ENCODE measurements at regions not wholly inside any gene's neighbourhood (a gene's known extent, or its start where the extent isn't known, plus 50 kb on each side); places are given as distances from the start of the nearest gene placed in this dataset.

DNA sequence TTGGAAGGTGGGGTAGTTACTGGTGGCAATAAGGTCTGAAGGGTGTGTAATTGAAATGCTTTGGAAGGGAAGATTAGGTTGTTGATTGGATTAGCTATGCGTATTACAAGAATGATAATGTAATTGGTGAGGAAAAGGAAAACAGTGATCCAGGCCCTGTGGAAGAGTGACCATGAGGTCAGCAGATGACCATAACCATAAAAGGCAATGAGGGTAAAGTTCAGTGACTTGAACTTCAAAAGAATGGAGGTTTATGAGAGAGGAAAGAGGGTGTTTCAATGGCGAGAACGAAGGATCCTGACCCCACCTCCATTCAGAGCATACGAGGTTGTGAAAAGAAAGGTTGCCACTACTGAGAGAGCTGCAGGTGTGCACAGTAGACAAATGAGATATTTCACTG lies 439.7 kb downstream of the CCSER2 start:
- in situ Hi-C loops (cut with HindIII; ENCODE audit: low sequenced_read_pairs), result no loop called here

DNA sequence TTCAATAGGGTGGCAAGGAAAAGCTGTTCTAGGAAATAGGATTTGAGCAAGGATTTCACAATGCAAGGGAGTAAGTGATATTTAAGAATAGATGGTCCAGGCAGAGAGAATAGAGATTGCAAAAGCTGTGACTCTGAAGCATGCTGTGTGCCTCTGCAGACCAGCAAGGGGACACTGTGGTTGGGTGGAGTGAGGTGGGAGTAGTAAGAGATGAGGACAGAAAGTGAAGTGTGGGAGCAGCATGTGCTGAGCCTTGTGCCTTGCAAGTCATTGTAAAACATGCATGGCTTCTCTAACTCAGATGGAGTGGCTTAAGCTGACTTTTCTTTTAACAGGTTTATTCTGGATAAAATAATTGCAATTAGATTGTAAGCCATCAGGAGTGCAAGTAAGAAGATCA lies 442.4 kb downstream of the CCSER2 start:
- in situ Hi-C loops (cut with HindIII; ENCODE audit: low sequenced_read_pairs), result no loop called here

DNA sequence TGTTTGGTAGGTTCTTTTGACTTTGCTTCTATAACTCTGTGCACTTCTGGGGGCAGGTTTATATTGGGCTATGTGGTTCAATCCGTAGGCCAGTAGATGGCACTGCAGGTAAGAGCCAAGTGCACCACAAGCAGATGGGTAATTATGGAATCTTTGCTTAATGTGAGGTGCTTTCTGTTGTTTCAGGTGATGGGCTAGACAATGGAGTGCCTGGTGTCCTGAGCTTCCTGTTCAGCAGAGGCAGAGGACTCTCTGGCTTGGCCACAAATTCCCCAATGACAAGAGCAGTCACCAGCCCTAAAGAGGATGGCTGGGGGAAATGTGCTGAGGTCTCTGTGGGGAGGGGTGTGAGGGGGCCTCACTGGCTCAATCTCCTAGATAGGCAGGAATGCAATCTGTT lies 455.0 kb downstream of the CCSER2 start:
- in situ Hi-C loops (cut with HindIII; ENCODE audit: low sequenced_read_pairs), result no loop called here

DNA sequence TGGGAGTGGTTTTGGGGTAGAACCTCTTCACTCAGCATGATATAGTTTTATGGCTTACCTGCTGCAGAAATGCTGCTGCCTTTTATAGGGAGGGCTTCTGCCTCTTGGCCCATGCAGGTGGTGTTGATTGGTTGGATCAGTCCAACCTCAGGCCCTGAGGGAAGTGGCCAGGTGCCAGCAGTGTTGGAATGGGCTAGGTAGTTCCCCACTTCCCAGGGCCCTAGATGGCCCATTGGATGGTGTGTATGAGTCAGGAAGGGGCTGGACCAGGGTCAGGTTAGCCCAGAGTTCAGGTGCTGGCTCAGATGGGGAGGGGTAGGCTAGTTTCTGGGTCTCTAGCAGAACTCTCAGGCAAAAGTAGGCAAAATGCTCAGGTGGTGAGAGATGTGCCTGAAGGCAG lies 455.5 kb downstream of the CCSER2 start:
- in situ Hi-C loops (cut with HindIII; ENCODE audit: low sequenced_read_pairs), result no loop called here

DNA sequence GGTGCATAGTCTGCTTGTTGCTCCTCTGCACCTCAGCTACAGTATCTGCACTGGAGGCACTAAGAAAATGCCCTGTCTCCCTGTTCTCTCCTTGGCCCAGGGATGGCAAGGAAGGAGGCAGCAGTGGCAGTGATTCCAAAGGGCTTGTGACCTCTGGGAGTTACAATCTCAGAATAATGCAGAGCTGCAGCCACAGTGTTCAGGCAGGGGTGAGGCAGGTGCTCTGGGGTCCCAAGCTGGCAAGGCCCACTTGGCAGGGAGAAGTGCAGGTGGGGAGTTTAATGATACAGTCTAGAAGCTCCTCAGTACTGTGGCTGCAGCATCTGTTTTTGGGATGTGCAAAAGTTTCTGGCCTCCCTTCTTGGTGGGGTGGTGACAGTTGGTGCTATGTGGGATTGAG lies 456.4 kb downstream of the CCSER2 start:
- in situ Hi-C loops (cut with HindIII; ENCODE audit: low sequenced_read_pairs), result no loop called here

DNA sequence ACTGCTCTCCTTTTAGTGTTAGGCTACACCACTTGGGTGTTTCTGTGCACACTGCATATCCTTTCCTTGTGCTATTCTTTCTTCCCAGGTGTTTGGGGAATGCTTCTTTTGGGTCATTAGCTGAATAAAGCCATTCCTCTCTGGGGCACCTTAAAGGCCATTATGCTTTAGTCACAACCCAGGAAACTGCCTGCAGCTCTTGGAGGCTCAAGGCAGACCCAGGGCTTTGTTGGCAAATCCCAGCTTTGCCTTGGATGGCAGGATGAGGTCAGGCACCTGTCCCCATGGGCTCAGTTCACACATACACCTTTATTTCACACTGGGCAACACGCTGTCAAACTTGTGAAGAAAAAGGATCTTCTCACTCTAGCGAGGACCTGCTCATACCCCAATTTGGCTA lies 460.6 kb downstream of the CCSER2 start:
- in situ Hi-C loops (cut with HindIII; ENCODE audit: low sequenced_read_pairs), result no loop called here

DNA sequence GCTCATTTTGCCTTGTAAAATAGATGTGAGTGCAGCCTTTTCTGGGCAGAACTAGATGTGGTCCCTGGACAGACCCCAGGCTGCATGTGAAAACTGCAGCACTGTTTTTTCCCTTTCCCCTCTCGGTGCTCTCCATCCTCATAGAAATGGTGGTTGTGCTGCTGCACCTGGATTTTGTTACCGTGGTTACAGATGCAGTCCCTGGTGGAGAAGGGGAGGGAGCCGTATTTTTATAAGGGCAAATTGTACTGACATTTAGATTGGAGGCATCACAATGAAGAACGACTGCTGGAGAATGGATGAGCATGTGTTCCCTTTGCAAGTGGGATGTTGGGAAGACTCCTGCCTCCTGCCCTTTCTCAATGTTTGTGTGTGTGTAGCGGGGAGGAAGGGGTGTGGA lies 469.9 kb downstream of the CCSER2 start:
- in situ Hi-C loops (cut with HindIII; ENCODE audit: low sequenced_read_pairs), result no loop called here

DNA sequence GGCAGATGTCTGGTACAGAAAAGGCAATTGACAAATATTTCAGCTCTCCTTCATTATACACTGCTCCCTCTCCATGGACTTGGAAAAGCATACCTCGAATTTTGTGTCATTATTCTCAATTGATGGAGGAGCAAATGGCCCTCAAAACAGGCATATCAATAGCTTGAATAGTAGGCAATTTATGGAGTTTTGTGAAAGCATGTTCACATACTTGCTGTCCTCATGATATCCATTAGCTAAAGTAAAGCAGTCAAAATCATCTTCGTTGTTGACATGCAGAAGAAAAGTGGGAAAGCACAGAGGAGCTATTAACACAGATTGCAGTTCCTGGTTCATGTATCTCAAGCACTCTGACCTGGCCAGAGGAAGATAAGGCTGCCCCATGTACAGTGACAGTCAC lies 472.8 kb downstream of the CCSER2 start:
- in situ Hi-C loops (cut with HindIII; ENCODE audit: low sequenced_read_pairs), result no loop called here

DNA sequence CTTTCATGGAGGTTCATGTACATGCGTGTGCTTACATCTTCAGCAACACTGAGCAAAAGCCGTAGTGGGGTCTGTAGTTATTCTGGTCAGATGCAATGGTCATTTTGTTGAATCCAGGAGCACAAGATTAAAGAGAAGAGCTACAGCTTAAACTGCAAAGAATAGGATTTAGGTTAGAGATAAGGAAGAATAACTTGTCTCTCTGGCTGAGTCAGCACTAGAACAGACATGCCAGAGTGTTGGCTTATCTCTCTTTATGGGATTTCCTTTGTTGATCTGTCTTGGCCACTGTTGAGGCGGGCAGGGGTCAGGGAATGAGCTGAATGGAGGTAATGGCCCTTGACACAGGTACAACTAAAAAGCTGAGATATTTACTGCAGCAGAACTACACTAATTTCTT lies 473.5 kb downstream of the CCSER2 start:
- in situ Hi-C loops (cut with HindIII; ENCODE audit: low sequenced_read_pairs), result no loop called here

DNA sequence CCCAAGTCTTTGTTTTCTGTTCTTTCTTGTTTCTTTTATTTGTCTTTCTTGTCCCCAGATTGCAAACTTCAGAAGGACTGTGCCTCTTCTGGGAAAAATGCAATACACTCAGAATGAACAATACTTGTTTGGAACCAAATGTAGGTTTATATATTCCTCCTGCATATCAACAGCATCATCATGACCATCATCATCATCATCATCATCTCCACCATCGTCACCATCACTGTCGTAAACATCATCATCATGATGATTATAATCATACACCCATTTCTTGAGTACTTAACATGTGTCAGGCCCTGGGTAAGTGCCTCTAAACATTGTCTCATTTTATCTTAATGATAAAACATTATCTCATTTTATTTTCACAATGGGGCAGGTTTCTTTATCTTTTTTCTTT lies 476.8 kb downstream of the CCSER2 start:
- in situ Hi-C loops (cut with HindIII; ENCODE audit: low sequenced_read_pairs), result no loop called here

DNA sequence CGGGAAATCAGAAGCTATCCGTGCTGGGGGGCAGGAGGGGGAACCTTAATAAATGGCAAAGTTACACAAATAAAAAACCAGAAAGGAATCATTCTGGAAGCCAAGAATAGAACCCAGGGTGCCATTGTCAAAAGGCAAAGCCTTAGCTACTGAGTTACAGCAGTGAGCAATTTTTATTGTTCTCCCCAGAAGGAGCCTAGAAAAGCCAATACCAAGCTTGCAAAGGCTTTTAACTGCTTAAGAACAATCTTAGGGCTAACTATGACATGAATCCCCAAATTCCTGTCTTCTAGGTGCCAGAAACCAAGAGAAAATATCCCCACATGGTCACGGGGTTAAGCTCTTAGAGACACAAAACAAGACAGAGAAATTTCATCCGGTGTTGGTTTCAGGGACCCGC lies 482.7 kb downstream of the CCSER2 start:
- in situ Hi-C loops (cut with HindIII; ENCODE audit: low sequenced_read_pairs), result no loop called here

DNA sequence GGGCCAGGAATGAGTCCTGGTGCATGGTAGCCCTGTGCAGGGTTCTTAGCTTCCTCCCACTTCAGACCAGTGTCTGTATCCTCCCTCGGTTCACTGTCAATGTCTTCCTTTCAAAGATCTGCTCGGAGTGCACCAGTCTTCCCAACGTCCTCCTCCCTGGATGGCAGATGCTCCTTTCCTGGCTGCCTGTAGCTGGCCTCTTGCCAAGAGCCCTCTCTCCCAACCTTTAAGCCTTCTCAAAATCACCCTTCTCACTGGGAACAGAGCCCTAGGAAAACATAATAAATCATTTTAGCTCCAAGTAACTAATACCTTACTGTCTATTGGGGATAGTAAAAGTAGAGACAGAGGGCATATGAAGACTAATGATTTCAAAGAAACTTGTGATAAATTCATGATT lies 490.6 kb downstream of the CCSER2 start:
- in situ Hi-C loops (cut with HindIII; ENCODE audit: low sequenced_read_pairs), result no loop called here

DNA sequence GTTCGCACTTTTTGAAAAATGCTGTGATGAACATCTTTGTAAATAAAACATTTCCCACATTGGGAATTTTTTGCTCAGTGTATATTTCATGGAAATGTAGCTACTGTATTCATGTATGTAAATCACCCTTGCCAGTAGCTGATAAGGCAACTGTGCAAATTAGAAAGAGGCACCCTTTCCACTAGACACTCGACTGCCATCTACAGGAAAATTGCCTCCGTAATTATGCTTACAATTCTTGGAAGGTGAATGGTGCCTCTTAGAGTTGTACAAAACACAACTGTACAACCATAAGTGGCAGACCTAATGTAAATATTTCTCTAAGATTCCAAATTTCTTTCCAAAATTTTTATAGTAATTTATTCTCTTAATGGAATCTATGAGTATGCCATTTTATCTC lies 491.7 kb downstream of the CCSER2 start:
- in situ Hi-C loops (cut with HindIII; ENCODE audit: low sequenced_read_pairs), result no loop called here

DNA sequence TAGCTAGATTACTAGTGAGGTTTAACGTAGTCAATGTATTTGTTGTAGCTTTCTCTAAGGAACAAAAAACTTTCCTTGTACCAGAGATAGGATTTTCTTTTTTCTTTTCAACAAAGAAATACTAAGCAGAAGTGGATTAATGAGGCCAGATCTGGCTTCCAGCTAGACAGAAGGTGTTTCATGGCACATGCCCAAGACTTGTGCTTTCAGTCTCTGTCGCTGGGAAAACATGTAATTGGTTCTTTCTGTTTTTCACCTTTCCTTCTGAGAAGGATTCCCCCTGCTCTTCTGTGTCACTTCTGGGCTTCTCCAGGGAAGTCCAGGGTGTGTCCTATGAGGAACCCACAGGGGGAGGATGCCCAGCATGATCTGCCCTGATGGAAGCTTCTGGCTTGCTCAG lies 492.2 kb downstream of the CCSER2 start:
- in situ Hi-C loops (cut with HindIII; ENCODE audit: low sequenced_read_pairs), result no loop called here

DNA sequence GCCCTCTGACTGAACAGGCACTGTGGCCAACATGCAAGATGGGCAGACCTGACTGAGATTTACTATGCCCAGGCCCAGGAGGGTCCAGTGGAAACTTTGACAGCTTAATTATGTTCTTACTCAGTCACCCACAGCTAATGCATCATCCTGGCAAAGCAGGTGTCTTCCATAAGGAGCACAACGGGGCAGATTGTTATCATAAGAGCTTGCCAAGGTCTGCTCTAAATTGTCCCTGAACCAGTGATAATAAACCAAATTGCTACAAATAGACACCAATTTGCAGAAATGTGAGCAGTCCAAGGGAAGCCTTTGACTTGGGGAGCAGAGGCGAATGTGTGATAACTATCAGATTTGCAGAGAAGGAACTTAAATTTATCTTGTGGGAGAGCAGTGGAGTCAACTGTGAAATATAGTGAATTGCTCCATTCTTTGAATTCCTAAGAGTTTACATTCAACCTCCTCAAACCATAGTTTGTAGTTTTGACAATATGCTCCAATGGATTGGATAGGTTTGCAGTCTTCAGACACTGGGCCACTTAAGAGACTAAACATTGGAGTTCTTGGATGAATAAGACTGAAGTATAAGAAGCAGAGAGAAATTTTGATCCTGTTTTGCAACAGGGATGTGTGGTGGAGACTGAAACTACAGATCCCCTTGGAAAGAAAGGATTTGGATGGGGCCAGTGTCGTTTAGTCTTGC lies 494.7 kb downstream of the CCSER2 start:
- in situ Hi-C loops (cut with HindIII; ENCODE audit: low sequenced_read_pairs), result no loop called here

DNA sequence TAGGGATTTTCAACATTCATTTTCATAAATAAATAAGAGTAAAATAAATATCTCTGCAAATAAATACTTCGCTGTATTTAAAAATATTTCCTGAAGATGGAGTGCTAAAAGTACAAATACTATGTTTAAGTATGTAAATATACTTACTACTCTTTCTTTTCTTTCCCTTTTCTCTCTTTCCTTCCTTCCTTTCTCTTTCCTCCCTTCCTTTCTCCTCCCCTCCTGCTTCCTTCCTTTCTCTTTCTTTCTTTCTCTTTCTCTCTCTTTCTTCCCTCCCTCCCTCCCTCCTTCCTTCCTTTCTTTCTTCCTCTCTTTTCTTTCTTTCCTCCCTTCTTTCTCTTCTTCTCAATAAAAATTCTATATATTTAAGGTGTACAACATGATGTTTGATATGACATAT lies 496.1 kb downstream of the CCSER2 start:
- in situ Hi-C loops (cut with HindIII; ENCODE audit: low sequenced_read_pairs), result no loop called here

DNA sequence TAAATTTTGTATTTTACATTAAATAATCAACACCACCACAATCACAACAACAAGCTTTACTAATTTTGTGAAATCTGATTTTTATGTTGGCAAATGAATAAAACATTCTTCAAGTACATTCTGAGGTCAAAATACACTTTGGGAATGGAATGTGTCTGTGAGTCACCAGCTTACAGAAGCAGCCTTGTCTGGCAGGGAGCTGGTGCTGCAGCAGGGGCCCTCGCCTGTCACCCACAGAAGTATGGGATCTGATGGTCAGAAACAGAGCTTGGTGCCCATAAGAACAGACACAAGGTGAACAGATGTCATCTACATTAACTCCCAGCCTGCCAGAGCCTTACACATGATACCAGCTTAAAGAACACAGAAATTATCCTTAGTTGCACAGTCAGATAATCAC lies 496.9 kb downstream of the CCSER2 start:
- in situ Hi-C loops (cut with HindIII; ENCODE audit: low sequenced_read_pairs), result loop anchor here (5.0 kb wide), 1 partner anchor 52 kb away; no protein-coding TSS in a partner anchor

DNA sequence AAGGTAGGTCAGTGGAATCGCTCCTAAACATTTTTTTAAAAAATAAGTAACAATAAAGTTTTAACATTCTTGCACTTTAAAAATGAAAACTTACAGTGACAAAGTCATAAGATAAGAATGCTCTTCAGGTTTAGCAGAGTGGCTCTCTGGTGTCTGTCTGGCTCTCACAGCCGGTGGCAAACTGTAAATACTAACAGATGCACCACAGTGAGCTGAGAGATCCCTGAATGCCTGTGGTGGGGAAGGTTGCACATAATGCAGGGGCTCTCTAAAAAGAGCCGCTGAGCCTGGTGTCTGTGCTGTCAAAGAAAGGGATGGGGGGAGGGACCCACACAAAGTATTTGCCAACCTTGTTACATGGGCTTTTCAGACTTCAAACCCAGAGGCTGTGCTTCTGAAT lies 498.3 kb downstream of the CCSER2 start:
- in situ Hi-C loops (cut with HindIII; ENCODE audit: low sequenced_read_pairs), result loop anchor here (5.0 kb wide), 1 partner anchor 51 kb away; no protein-coding TSS in a partner anchor

DNA sequence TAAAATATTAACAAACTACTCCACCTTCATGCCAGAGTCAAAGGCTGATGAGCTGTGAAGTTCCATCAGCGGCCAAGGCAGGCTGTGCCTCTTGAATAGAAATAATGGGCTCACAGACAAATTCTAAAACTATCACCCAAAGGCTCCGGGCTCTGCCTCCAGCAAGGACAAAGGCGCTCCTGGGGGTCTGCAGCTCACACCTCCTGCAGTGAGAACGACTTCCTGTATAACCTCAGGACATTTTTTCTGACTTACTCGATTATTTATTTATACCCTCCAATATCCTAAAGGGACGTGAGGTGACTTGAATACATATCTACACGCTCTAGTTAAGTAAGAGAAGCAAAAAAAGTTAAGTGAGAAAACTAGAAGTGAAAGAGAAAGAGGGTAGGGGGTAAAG lies 500.7 kb downstream of the CCSER2 start:
- in situ Hi-C loops (cut with HindIII; ENCODE audit: low sequenced_read_pairs), result loop anchor here (5.0 kb wide), 1 partner anchor 48 kb away; no protein-coding TSS in a partner anchor

DNA sequence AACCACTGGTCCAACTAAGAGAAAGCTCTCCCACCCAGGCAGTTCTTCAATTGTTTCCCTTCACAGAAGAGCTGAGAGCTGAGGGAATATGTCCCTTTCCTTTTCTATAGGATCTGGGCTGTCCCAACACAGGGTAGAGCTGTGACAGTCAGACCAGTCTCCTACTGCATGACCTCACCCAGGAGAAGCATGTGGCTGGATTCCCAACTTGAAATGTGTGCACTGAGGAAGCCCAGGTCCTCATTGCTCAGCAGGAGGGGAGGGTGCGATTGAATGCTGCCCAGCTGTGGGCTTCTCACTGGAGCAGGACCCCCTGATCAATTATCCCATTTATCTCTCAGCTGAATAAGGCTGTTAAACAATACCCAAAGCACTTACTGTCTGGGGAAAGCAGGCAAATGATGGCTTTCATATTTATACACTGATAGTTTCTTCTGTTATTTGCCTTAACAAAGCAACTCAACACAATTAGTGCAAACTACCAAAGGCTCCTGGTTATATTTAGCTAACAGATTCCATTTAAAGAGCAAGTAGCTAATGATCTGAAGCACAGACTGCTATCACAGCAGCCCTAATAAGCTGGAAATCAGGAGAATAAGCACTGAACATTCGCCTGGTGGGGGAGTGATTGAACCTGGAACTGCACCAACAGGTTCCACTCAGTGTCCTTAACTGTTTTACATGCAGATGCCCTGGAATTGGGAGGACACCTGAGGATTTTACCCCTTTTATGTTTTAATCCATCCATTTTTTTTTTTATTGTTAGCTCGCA lies 508.8 kb downstream of the CCSER2 start:
- in situ Hi-C loops (cut with HindIII; ENCODE audit: low sequenced_read_pairs), result no loop called here

DNA sequence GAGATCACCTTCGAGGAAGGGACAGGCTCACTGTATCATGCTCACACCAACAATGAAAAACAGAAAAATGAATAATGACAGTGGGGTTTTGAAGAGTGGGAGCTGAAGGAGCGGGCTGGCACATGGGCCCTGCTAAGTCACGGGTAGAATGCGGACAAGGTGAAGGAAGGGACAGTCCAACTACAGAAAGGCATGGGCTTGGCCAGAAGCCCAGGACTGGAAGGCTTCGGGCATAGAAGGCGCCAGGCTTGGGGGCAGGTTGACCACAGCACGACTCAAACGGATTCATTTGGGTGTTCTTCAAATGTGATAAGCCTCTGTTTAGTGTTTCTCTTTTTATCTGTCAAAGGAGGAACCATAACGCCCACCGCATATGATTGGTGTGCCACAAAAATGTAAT lies 509.5 kb downstream of the CCSER2 start:
- in situ Hi-C loops (cut with HindIII; ENCODE audit: low sequenced_read_pairs), result no loop called here

DNA sequence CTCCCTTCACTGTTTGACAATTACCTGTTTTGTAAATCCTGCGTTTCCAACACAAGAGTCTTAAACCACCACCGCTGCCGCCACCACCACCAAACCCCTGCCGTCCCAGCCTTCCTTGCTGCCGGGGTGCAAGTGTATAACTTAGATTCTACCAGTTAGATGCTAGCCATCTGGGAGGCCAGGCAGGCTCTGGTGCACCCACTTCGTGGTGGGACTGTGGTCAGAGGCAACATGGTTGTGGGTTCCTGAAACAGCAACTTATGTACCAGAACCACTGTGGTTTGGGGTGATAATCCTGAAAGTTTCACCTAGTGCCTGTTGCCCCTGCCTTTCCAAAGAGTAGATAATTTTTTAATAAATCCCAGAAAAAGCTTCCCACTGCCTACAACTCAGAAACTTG lies 510.5 kb downstream of the CCSER2 start:
- in situ Hi-C loops (cut with HindIII; ENCODE audit: low sequenced_read_pairs), result no loop called here

All from endothelial cell of hepatic sinusoid (primary cell).